ENCODE measurements at regions not wholly inside any gene's neighbourhood (a gene's known extent, or its start where the extent isn't known, plus 50 kb on each side); places are given as distances from the start of the nearest gene placed in this dataset.

DNA sequence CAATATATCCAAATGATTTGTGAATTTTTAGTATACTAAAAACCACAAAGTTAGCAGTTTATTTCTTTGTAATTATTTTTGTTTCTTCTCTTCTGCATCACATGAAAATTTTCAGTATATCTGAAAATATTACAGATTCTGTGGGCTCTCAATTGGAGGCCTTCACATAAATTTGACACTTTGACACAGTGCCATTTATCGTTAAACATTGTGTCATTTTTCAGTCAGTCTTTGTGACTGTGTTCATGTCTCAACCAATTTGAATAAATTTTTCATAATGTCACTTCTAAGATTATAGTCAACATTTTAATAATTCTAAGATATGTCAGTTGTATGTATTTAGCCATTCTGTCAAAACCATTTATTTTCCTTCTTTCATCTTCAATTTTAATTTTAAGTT lies 1303.0 kb downstream of the LRFN5 start:
- H3K27me3 Mint-ChIP-seq: no peaks in the 10 kb centered on the region
- no peak overlapping the region for H3K4me3 Mint-ChIP-seq
- H3K36me3 Mint-ChIP-seq: no peaks in the 10 kb centered on the region
- H3K4me1 Mint-ChIP-seq: no peaks in the 10 kb centered on the region
- peaks cover 8% of the 10 kb centered on the region for H3K9me3 Mint-ChIP-seq
- H3K27ac Mint-ChIP-seq: no peak overlapping the region
- no peak for DNase-seq

DNA sequence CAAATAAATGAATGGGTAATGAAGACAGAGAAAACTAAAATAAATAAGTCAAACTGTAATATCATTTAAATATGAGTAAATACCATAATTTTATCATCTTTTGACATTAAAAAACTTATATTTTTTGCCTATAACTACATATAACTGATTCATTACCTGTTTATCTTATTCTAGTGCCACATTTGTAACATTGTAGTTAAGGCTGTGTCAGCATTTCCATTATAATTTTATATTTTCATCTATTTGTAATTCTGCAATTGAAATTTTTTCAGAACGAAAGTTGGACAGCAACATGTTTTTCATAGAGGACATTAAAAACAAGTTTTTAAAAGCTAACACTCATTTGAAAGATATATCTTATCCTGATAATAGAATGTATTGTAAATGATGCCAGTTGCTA lies 1286.5 kb downstream of the LRFN5 start:
- Mint-ChIP-seq H3K27ac (no peak overlapping the region), H3K27me3 (no peaks in the 10 kb centered on the region), H3K4me3 (no peak overlapping the region), H3K36me3 (no peaks in the 10 kb centered on the region), H3K9me3 (peaks cover 7% of the 10 kb centered on the region), H3K4me1 (no peaks in the 10 kb centered on the region)
- DNase-seq: no peak

DNA sequence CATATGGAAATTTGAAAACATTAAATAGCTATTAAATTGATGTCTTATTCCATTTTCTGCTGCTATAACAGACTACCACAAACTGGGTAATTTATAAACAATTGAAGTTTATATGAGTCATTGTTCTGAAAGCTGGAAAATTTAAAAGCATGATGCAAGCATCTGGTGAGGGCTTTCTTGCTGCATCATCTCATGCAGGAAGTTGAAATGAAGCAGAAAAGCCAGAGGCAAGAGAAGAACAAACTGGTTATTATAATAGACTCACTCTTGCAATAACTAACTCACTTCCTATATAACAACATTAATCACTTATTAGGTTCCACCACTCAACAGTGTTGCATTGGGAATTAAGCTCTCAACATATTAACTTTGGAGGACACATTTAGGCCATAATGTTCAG lies 1277.4 kb downstream of the LRFN5 start:
- no peaks in the 10 kb centered on the region for H3K36me3 Mint-ChIP-seq
- H3K4me1 Mint-ChIP-seq: no peaks in the 10 kb centered on the region

DNA sequence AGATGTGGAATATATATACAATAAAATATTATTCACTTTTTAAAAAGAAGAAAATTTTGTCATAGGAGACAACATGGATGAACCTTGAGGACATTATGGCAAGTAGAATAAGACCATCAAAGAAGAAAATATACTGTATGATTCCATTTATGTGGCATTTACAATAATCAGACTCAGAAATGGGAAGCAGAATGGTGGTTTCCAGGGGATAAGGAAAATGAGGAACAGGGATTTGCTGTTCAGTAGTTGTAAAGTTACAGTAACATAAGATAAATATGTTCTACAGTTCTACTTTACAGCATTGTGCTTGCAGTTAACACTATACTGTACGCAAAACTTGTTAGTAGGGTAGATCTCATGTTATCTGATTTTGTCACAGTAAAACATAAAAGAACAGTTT lies 1271.0 kb downstream of the LRFN5 start:
- H3K36me3 Mint-ChIP-seq: no peaks in the 10 kb centered on the region
- peaks cover 3% of the 10 kb centered on the region for H3K9me3 Mint-ChIP-seq

More for the DNA sequence above, 1277.4 kb downstream of the LRFN5 start:
- H3K27ac Mint-ChIP-seq: no peak overlapping the region
- no peak for DNase-seq
- peaks cover 6% of the 10 kb centered on the region for H3K9me3 Mint-ChIP-seq
- H3K27me3 Mint-ChIP-seq: no peaks in the 10 kb centered on the region
- H3K4me3 Mint-ChIP-seq: no peak overlapping the region

DNA sequence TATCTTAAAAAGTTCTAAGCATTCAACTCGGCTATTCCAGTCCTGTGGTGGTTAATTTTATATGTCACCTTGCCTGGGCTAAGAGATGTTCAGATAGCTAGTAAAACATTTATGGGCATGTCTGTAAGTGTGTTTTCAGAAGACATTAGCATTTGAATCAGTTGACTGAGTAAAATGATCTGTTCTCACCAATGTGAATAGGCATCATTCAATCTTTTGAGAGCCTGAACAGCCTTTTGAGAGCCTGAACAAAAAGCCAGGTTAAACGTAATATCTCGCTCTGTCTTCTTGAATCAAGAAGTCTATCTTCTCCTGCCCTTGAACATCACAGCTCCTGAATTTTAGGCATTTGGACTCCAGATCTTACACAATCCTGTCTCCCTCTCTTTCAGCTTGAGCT lies 1266.1 kb downstream of the LRFN5 start:
- no peaks in the 10 kb centered on the region for H3K9me3 Mint-ChIP-seq
- no peaks in the 10 kb centered on the region for H3K4me1 Mint-ChIP-seq
- no peak for DNase-seq
- H3K27me3 Mint-ChIP-seq: no peaks in the 10 kb centered on the region
- H3K27ac Mint-ChIP-seq: no peak overlapping the region
- no peaks in the 10 kb centered on the region for H3K36me3 Mint-ChIP-seq
- no peak overlapping the region for H3K4me3 Mint-ChIP-seq

More for the DNA sequence above, 1271.0 kb downstream of the LRFN5 start:
- H3K27ac Mint-ChIP-seq: no peak overlapping the region
- no peaks in the 10 kb centered on the region for H3K4me1 Mint-ChIP-seq
- no peaks in the 10 kb centered on the region for H3K27me3 Mint-ChIP-seq
- no peak for DNase-seq
- no peak overlapping the region for H3K4me3 Mint-ChIP-seq

DNA sequence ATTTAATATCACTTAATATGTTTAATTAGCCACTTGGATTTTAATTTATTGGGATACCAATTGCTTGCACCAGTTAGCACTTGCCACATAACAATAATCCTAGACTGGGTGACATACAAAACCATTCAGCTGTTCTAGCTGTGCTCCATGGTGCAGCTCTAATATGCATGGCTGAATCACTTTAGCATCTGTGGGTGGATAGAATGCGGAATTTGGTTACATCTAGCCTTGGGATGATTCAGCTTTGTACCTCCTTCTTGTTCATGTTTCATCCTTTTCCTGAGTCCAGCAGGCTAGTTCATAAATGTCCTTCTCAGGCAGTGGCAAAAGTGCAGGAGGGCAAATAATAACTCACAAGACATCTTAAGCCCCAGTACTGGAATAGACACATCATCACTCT lies 1263.0 kb downstream of the LRFN5 start:
- Mint-ChIP-seq H3K4me3 (no peak overlapping the region), H3K27ac (no peak overlapping the region), H3K36me3 (no peaks in the 10 kb centered on the region), H3K27me3 (no peaks in the 10 kb centered on the region), H3K9me3 (no peaks in the 10 kb centered on the region), H3K4me1 (no peaks in the 10 kb centered on the region)
- DNase-seq: no peak

DNA sequence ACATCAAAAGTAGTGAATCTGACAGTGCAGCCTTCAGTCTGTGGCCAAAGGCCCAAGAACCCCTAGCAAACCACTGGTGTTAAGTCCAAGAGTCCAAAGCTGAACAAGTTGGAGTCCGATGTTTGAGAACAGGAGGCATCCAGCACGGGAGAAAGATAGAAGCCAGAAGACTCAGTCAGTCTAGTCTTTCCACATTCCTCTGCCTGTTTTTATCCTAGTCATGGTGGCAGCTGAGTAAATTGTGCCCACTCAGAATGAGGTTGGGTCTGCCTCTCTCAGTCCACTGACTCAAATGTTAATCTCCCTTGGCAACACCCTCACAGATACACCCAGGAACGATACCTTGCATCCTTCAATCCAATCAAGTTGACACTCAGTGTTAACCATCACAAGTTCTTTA lies 1255.4 kb downstream of the LRFN5 start:
- Mint-ChIP-seq H3K9me3 (peaks cover 2% of the 10 kb centered on the region), H3K36me3 (no peaks in the 10 kb centered on the region), H3K4me3 (no peak overlapping the region), H3K4me1 (no peaks in the 10 kb centered on the region), H3K27me3 (no peaks in the 10 kb centered on the region), H3K27ac (no peak overlapping the region)
- no peak for DNase-seq

DNA sequence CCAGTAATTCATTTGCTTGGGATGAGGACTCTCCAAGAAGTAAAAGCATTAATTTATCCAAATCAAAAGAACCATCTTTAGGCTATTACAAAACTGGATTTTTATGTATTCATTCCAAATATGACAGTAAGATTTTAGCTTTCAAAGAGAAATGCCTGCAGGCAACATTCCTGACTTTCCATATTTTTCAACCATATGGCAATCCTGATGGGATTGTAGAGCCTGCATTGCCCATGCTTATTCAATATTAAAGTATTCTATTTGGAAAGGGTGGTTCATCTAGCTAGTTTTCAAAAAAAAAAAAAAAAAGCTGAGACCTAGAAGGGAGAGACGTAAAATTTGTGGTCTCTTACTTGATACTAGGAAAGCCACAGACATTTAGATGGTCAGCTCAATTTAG lies 1253.7 kb downstream of the LRFN5 start:
- Mint-ChIP-seq H3K4me1 (no peaks in the 10 kb centered on the region), H3K36me3 (no peaks in the 10 kb centered on the region), H3K4me3 (no peak overlapping the region), H3K27me3 (no peaks in the 10 kb centered on the region), H3K9me3 (peaks cover 5% of the 10 kb centered on the region), H3K27ac (no peak overlapping the region)
- no peak for DNase-seq

DNA sequence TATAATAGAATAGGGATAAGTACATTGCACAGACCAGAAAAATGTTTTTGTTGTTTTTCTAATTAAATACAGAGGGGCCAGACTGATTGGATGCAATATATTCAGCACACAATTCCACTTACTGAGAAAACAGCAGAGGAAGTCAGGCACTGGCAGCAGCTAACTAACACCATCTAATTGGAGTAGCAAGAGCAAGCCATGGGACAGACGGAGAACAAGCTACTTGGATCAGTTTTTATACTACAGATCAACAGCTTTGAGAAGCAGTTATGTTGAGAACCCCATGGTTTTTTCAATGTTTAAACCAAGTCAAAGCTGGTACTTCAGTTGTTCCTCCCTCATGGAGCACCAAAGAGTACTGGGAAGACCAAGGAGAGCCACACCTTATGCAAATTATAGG lies 1249.4 kb downstream of the LRFN5 start:
- Mint-ChIP-seq H3K4me1 (no peaks in the 10 kb centered on the region), H3K27ac (no peak overlapping the region), H3K4me3 (no peak overlapping the region), H3K36me3 (no peaks in the 10 kb centered on the region), H3K27me3 (no peaks in the 10 kb centered on the region), H3K9me3 (peaks cover 6% of the 10 kb centered on the region)
- DNase-seq: no peak

DNA sequence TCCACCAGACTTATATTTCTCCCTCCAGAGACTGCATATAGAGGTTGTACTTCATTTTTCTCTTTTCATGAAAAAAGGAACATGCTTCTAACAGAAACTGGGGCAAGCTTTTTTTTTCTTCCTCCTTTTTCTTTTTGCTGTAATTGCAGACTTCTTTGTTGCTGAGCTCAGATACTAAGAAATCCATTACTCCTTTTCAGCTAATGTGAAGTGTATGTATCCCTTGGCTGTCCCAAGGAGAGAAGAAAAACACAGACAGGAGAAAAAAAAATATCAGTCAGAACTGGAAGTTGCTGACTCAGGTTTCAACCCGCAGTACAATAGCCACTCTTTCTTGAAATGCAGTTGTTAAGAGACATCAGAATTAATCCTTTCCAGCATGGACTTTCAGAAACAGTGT lies 1248.4 kb downstream of the LRFN5 start:
- Mint-ChIP-seq H3K4me1 (no peaks in the 10 kb centered on the region), H3K9me3 (peaks cover 6% of the 10 kb centered on the region), H3K27me3 (no peaks in the 10 kb centered on the region), H3K4me3 (no peak overlapping the region), H3K27ac (no peak overlapping the region), H3K36me3 (no peaks in the 10 kb centered on the region)
- DNase-seq: no peak

DNA sequence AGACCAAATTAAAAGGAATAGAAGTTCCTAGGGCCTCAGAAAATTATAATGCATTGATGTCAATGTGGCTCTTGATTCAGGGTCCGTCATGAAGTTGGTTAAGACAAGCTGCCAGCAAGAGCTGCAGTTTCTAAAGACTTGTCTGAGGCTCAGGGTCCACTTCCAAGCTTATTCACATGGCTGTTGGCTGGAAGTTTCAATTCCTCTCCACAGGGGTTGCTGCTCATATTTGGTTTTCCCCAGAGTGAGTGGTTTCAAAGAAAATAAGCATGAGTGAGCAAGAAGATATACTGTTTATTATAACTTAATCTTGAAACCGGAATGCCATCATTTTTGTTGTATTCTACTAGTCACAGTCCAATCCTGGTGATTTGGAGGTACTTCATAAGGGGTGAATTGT lies 1247.4 kb downstream of the LRFN5 start:
- Mint-ChIP-seq H3K9me3 (peaks cover 7% of the 10 kb centered on the region), H3K36me3 (no peaks in the 10 kb centered on the region), H3K27me3 (no peaks in the 10 kb centered on the region), H3K4me1 (no peaks in the 10 kb centered on the region), H3K27ac (no peak overlapping the region), H3K4me3 (no peak overlapping the region)
- no peak for DNase-seq

DNA sequence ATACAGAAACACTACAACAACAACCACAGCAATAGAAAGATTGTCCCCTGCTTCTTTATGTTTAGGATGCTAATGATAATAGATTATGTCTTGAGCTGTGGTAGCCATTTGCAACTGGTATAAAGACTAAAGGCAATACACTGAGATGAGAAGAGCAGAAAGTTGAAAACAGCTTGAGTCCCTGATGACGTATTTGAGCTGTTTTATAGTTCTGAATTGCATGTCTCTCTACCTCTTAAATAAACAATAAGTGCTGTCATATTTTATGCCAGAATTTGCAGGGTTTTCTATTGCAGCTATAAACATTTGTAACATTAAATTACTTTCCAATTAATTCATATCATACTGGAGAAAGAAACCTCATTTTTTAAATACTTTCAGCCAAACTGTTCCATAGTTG lies 1242.0 kb downstream of the LRFN5 start:
- no peaks in the 10 kb centered on the region for H3K36me3 Mint-ChIP-seq
- H3K9me3 Mint-ChIP-seq: peaks cover 12% of the 10 kb centered on the region

DNA sequence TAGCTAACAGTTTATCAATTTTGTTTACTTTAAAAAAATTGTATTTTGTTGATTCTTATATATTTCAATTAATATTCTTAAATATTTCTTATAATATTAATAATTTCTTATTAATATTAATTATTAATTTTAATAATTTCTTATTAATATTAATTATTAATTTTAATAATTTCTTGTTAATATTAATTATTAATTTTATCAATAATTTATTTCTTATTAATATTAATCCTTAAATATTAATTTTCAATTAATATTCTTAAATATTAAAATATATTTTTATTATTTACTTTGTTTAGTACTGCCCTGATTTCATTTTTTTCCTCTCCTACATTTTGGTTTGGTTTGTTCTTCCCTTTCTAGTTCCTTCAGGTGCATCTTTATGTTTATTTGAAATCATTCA lies 1208.1 kb downstream of the LRFN5 start:
- no peak for DNase-seq
- Mint-ChIP-seq H3K4me1 (no peaks in the 10 kb centered on the region), H3K36me3 (no peaks in the 10 kb centered on the region), H3K4me3 (no peak overlapping the region), H3K27me3 (no peaks in the 10 kb centered on the region), H3K9me3 (peaks cover 4% of the 10 kb centered on the region), H3K27ac (no peak overlapping the region)

More for the DNA sequence above, 1242.0 kb downstream of the LRFN5 start:
- H3K4me3 Mint-ChIP-seq: no peak overlapping the region
- H3K27me3 Mint-ChIP-seq: no peaks in the 10 kb centered on the region
- DNase-seq: no peak
- no peak overlapping the region for H3K27ac Mint-ChIP-seq
- H3K4me1 Mint-ChIP-seq: no peaks in the 10 kb centered on the region

DNA sequence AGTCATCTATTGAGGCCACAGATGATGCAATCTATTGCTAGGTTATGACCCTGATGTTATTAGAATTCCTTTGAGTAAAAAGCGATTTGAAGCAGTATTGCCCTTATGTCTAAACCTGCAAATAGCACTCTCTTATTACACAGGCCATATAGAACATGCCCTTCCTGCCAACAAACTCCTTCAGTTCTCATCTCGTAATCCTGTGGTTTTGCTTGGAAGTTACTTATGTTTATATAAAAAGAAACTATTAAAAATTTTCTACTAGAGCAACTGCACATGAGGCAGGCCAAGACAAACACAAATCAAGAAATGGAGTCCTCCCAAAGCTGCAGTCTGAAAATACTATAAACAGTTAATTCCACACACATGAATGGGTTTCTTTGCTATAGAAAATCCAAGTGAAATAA lies 1200.2 kb downstream of the LRFN5 start:
- Mint-ChIP-seq H3K27me3 (no peaks in the 10 kb centered on the region), H3K4me1 (no peaks in the 10 kb centered on the region), H3K27ac (no peak overlapping the region), H3K36me3 (no peaks in the 10 kb centered on the region), H3K4me3 (no peak overlapping the region), H3K9me3 (no peaks in the 10 kb centered on the region)
- no peak for DNase-seq

DNA sequence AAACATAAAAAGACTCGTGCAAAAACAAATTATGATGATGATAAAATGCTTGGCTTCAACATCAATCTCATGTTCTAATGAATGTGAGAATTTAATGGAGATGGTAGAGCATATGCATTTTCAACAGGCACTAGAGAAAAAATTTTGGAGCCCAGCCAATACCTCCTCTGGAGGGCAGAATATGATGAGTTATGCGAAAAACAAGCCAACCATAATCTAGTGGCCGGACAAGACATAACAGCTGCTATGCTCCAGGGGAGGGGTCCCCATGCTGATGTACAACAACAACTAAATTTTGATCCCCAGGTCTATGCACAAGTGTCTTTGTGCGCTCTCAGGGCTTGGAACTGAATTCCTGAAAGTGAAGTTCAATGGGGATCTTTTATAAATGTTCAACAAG lies 1197.5 kb downstream of the LRFN5 start:
- no peaks in the 10 kb centered on the region for H3K27me3 Mint-ChIP-seq
- H3K4me3 Mint-ChIP-seq: no peak overlapping the region
- no peaks in the 10 kb centered on the region for H3K4me1 Mint-ChIP-seq
- H3K9me3 Mint-ChIP-seq: peaks cover 2% of the 10 kb centered on the region
- no peaks in the 10 kb centered on the region for H3K36me3 Mint-ChIP-seq
- no peak for DNase-seq
- H3K27ac Mint-ChIP-seq: no peak overlapping the region

DNA sequence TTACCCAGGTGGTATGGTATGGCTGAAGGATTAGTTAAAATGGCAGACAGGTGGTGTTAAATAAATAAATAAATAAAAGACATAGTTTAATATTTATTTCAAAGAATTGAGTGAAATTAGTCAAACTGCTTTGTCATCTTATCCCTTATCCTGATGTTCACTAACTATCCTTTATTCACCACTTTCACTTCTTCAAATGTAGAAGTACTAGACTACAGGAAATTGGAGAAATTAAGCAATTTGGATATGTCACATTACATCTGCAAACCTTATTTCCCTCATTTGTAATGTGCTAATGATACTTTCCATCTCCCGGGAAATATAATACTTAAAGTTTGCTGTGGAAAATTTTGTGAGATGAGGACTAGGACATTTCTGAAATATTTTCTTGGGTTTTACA lies 1195.7 kb downstream of the LRFN5 start:
- Mint-ChIP-seq H3K4me3 (no peak overlapping the region), H3K27ac (no peak overlapping the region), H3K36me3 (no peaks in the 10 kb centered on the region), H3K4me1 (no peaks in the 10 kb centered on the region), H3K9me3 (peaks cover 6% of the 10 kb centered on the region), H3K27me3 (no peaks in the 10 kb centered on the region)
- DNase-seq: no peak

DNA sequence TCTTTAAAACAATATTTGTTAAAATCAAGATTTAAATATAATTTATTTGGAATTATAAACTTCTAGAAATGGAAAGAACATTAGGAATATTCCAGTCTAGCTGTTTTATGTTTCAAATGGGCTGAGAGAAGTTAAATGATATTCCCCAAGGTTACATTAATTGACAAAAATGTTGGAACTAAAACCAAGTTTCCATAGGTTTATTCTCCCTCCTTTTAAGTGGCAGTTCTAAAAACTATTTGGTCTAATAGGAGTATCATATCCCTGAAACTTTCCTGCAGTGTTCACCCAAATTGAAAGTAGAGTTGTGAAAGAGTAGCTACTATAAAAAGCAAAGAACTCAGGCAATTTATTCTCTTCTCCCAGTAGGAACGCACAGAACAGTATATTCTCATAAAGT lies 1185.5 kb downstream of the LRFN5 start:
- Mint-ChIP-seq H3K4me1 (no peaks in the 10 kb centered on the region), H3K9me3 (peaks cover 11% of the 10 kb centered on the region), H3K4me3 (no peak overlapping the region), H3K27me3 (no peaks in the 10 kb centered on the region), H3K36me3 (no peaks in the 10 kb centered on the region), H3K27ac (no peak overlapping the region)
- no peak for DNase-seq
